ENCODE measurements at regions not wholly inside any gene's neighbourhood (a gene's known extent, or its start where the extent isn't known, plus 50 kb on each side); places are given as distances from the start of the nearest gene placed in this dataset.

- Mint-ChIP-seq H3K4me3 (no peak overlapping the region), H3K27me3 (peaks cover 16 to 21% of the 10 kb centered on the region in 2 donors), H3K27ac (no peak overlapping the region), H3K4me1 (ENCODE audit: low read depth in 2 of 2) (peaks cover 0 to 3% of the 10 kb centered on the region in 2 donors), H3K9me3 (no peaks in the 10 kb centered on the region), H3K36me3 (ENCODE audit: insufficient read depth) (peaks cover 2% of the 10 kb centered on the region)
- DNase-seq (no peak), ATAC-seq (replicated peaks) (no peak)
Measured at GRCh38 chr2:216281876-216282275, 90.4 kb downstream of the MARCHF4 start.

DNA sequence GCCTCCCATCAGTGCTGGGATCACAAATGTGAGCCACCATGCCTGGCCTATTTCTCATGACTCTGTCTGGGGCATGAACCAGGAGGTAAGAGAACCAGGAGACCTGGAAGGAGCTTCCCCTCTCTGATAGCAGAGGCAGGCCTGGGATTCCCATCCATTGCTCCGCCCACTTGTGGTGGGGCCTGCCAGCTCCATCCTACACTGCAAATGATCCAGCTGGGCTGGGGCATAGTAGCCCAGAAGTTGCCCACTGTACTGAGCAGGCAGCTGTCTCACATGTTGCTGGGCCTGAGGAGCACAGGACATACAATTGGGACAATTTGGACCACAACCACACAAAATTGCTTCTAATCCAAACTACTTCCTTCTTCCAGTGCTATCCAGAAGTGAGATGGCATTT lies 91.0 kb downstream of the MARCHF4 start:
- H3K27me3 Mint-ChIP-seq, result peaks cover 19 to 27% of the 10 kb centered on the region in 2 donors

DNA sequence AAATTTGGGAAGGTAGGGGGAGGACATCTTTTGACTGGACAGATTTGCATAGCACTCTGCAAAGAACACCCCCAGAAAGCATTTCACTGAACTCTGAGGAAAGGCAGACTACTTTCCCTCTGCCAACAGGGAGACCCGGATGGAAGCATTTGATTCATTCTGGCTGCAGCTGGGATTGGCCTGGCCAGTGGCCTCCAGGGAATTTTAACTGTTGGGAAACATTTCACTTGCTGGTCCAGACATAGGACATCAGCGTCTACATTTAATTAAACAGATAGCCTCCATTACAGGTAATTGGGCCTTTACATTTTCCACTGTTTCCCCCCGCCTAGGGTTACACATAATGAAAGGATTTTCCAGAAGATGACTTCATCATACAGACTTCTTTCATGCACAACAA lies 92.8 kb downstream of the MARCHF4 start:
- H3K4me1 Mint-ChIP-seq (ENCODE audit: low read depth in 2 of 2), result peaks cover 0 to 4% of the 10 kb centered on the region in 2 donors
- DNase-seq (no peak), ATAC-seq (replicated peaks) (no peak)
- no peak overlapping the region for H3K4me3 Mint-ChIP-seq
- H3K27ac Mint-ChIP-seq, result no peak overlapping the region
- H3K36me3 Mint-ChIP-seq (ENCODE audit: insufficient read depth), result peaks cover 2% of the 10 kb centered on the region
- peaks cover 15 to 32% of the 10 kb centered on the region in 2 donors for H3K27me3 Mint-ChIP-seq
- H3K9me3 Mint-ChIP-seq, result no peaks in the 10 kb centered on the region

More for the DNA sequence above, 91.0 kb downstream of the MARCHF4 start:
- Mint-ChIP-seq H3K4me1 (ENCODE audit: low read depth in 2 of 2) (peaks cover 0 to 4% of the 10 kb centered on the region in 2 donors), H3K4me3 (no peak overlapping the region), H3K9me3 (no peaks in the 10 kb centered on the region), H3K36me3 (ENCODE audit: insufficient read depth) (peaks cover 2% of the 10 kb centered on the region), H3K27ac (no peak overlapping the region)
- DNase-seq (no peak), ATAC-seq (replicated peaks) (no peak)

DNA sequence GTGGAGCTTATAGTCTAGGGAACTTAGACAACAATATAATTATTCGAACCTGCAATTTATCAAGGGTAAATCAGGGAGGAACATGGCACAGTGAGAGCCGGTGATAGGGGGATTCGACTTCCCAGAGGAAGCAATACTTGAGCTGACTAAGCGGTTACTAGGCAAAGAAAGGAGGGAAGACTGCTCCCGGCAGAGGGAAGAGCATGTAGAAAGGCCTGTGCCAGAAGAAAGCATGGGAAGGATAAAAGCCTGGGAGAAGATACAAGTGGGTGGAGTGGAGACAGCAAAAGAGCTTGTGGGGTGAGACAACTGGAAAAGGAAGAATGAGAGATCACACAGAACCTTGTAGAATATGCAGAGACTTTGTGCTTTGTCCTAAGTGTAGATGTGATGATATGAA lies 93.3 kb downstream of the MARCHF4 start:
- peaks cover 0 to 3% of the 10 kb centered on the region in 2 donors for H3K4me1 Mint-ChIP-seq (ENCODE audit: low read depth in 2 of 2)
- no peak overlapping the region for H3K27ac Mint-ChIP-seq
- H3K36me3 Mint-ChIP-seq (ENCODE audit: insufficient read depth), result peaks cover 2% of the 10 kb centered on the region
- no peak overlapping the region for H3K4me3 Mint-ChIP-seq
- H3K9me3 Mint-ChIP-seq, result no peaks in the 10 kb centered on the region
- peaks cover 19 to 37% of the 10 kb centered on the region in 2 donors for H3K27me3 Mint-ChIP-seq
- no peak for DNase-seq
- ATAC-seq (replicated peaks), result no peak

GRCh38 chr2:216275890-216276289 lies 96.4 kb downstream of the MARCHF4 start:
- Mint-ChIP-seq H3K27ac (no peak overlapping the region), H3K4me3 (no peak overlapping the region), H3K36me3 (ENCODE audit: insufficient read depth) (no peaks in the 10 kb centered on the region), H3K27me3 (peaks cover 25 to 53% of the 10 kb centered on the region in 2 donors), H3K9me3 (no peaks in the 10 kb centered on the region), H3K4me1 (ENCODE audit: low read depth in 2 of 2) (peaks cover 0 to 1% of the 10 kb centered on the region in 2 donors)
- DNase-seq, result no peak
- no peak for ATAC-seq (replicated peaks)

DNA sequence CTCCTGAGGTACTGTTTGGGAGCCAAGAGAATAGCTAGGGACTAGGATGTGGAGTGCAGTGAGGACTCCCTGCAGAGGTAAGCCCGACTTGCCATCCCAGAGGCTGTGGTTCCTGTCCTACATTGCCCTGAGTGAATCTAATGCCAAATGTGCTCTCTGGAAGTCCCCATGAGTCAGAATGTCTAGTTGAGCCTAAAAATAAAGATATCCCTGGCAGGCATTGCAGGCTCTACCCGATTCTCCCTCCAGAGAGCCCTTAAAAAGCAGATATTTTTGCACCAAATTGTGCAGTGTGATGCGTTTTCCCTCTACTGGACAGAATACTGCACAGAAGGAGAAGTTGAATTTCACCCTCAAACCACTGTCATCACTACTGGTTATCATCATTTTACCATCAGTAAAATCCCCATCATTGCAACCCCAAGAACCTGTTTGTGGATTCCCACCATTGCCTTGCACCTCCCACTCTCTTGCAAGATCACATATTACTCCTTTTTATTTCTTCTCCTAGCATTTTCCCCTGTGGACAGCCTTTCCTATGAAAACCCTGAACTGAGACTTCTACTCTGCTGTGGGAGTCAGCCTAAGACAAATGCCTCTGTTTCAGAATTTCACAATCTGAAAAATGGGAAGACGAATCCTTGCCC lies 98.0 kb downstream of the MARCHF4 start:
- Mint-ChIP-seq H3K4me3 (no peak overlapping the region), H3K27ac (no peak overlapping the region), H3K9me3 (no peaks in the 10 kb centered on the region), H3K36me3 (ENCODE audit: insufficient read depth) (no peaks in the 10 kb centered on the region), H3K27me3 (peaks cover 25 to 55% of the 10 kb centered on the region in 2 donors), H3K4me1 (ENCODE audit: low read depth in 2 of 2) (peaks cover 0 to 1% of the 10 kb centered on the region in 2 donors)
- DNase-seq (no peak), ATAC-seq (replicated peaks) (no peak)

DNA sequence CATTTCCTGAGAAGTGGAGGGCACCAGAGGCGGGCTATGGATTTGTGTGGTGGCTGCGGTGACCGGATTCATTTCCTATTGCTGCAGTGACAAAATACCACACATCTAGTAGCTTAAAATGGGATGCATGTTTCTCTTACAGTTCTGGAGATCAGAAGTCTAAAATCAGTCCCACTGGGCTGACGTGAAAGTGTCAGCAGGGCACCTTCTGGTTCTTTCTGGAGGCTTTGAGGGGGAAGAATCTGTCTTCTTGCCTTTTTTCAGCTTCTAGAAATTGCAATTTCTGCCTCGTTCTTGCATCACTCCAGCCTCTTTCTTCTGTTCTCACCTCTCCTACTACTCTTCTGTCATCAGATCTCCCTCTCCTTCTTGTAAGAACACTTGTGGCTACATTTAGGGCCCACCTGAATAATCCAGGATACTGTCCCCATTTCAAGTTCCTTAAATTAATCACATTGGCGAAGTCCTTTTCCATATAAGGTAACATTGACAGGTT lies 111.2 kb downstream of the MARCHF4 start:
- H3K27me3 Mint-ChIP-seq, result peaks cover 10 to 14% of the 10 kb centered on the region in 2 donors
- H3K36me3 Mint-ChIP-seq (ENCODE audit: insufficient read depth), result no peaks in the 10 kb centered on the region
- ATAC-seq (replicated peaks) (no peak), DNase-seq (no peak)
- H3K9me3 Mint-ChIP-seq, result no peaks in the 10 kb centered on the region
- no peak overlapping the region for H3K4me3 Mint-ChIP-seq
- no peaks in the 10 kb centered on the region for H3K4me1 Mint-ChIP-seq (ENCODE audit: low read depth in 2 of 2)
- H3K27ac Mint-ChIP-seq, result no peak overlapping the region

GRCh38 chr2:216260629-216261028 lies 111.7 kb downstream of the MARCHF4 start:
- H3K27me3 Mint-ChIP-seq, result peaks cover 10 to 14% of the 10 kb centered on the region in 2 donors
- H3K27ac Mint-ChIP-seq, result no peak overlapping the region
- H3K4me3 Mint-ChIP-seq, result no peak overlapping the region
- no peaks in the 10 kb centered on the region for H3K4me1 Mint-ChIP-seq (ENCODE audit: low read depth in 2 of 2)
- no peaks in the 10 kb centered on the region for H3K36me3 Mint-ChIP-seq (ENCODE audit: insufficient read depth)
- ATAC-seq (replicated peaks) (no peak), DNase-seq (no peak)
- no peaks in the 10 kb centered on the region for H3K9me3 Mint-ChIP-seq

GRCh38 chr2:216259081-216259480 lies 113.2 kb downstream of the MARCHF4 start:
- H3K9me3 Mint-ChIP-seq, result no peaks in the 10 kb centered on the region
- no peak overlapping the region for H3K4me3 Mint-ChIP-seq
- ATAC-seq (replicated peaks) (no peak), DNase-seq (no peak)
- no peaks in the 10 kb centered on the region for H3K4me1 Mint-ChIP-seq (ENCODE audit: low read depth in 2 of 2)
- H3K27me3 Mint-ChIP-seq, result peaks cover 11 to 23% of the 10 kb centered on the region in 2 donors
- H3K36me3 Mint-ChIP-seq (ENCODE audit: insufficient read depth), result no peaks in the 10 kb centered on the region
- H3K27ac Mint-ChIP-seq, result no peak overlapping the region

DNA sequence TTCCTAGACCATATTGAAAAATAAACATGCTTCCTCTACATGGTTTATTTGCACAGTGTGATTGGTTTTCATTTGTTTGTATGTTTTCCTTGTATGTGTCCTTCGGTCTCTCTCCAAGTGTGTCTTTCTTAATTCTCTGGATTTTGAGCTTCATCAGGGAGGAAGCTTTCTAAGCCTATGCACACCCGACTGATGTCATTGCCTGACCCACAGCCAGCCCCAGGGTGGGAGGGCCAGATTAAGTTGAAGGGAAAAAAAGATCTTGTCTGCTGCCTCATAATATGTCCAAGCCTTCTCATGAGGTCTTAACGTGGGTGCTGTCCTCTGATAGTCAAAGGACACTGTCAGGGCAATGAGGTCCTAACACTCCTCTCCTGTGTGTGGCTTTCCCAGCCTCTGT lies 115.2 kb downstream of the MARCHF4 start:
- ATAC-seq (replicated peaks), result no peak
- Mint-ChIP-seq H3K36me3 (ENCODE audit: insufficient read depth) (no peaks in the 10 kb centered on the region), H3K4me3 (no peak overlapping the region), H3K9me3 (no peaks in the 10 kb centered on the region), H3K4me1 (ENCODE audit: low read depth in 2 of 2) (no peaks in the 10 kb centered on the region), H3K27me3 (peaks cover 15 to 32% of the 10 kb centered on the region in 2 donors), H3K27ac (no peak overlapping the region)
- DNase-seq, result no peak
